IPS-NIHi11 (cell line): ENCODE measurements at regions not wholly inside any gene's neighbourhood (a gene's known extent, or its start where the extent isn't known, plus 50 kb on each side); places are given as distances from the start of the nearest gene placed in this dataset.

Experiments
- DNase-seq: peaks from one replicate; pipeline ENCODE4 v3.0.0; 2012; ENCODE audit warnings: mixed read lengths, low spot score

DNA sequence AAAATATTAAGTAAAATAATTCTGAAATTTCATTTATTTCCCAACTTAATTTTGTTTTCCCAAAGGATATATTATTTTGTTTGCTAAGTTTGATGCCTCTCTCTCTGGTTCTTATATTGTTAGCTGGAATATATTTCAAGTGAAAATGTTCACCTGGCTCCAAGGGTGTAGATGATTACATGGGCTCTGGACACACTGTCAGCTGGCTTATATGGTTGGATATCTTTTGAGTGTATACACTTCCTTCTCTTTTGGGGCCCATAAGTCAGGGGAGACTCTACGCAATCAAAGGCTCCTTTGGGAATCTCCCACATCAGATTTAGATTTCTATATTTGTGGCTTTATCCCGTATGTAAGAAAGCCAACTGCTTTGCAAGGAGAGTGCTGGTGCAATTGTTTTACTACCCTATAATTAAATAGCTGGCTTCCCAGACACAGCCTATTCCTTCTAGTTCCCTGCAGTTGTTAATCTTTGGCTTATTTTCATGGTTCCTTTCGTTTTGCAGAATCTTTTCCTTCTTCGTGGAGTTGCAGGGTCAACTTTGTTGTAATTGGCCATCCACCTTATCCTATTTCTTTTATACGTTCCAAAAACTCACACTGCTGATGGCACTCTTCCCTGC is 225.7 kb downstream of the DPH6 start:
- DNase-seq = no peak

DNA sequence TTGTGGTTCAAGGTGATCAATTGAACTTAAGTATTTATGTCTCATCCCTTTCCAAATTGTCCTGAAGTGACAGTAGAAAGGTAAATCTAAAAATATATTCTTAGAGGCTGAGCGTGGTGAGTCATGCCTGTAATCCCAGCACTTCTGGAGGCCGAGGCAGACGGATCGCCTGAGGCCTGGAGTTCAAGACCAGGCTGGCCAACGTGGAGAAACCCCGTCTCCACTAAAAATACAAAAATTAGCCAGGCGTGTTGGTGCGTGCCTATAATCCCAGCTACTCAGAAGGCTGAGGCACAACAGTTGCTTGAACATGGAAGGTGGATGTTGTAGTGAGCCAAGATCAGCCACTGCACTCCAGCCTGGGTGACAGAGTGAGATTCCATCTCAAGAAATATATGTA is 226.6 kb downstream of the DPH6 start:
- no peak for DNase-seq

DNA sequence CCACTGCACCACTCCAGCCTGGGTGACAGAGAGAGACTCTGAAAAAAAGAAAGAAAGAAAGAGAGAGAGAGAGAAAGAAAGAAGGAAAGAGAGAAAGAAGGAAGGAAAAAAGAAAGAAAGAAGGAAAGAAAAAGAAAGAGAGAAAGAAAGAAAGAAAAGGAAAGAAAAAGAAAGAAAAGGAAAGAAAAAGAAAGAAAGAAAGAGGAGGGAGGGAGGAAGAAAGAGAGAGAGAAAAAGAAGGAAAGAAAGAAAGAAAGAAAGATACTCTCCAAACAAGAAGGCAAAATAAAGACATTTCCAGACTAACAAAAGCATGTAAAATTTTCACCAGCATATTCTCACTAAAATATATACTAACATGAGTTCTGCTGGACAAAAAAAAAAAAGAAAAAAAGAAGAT is 228.7 kb downstream of the DPH6 start:
- DNase-seq = no peak

DNA sequence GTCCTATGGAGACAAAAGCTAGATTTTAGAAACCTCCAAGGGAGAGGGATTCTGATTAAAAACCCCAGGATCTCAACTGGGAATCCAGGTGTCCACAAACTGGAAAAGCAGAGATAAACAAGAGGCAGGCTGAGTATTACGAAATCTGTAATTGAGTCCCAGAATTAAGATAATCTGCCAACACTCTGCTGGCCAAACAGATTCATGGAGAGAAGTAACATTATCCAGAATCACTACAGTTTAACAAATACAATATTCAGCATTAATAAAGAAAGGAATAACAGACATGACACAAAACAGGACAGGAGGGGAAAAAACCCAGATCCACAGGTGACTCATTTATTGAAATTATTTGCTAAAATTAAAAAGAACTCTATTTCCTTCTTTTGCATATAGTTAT is 227.2 kb upstream of the NANOGP8 start:
- DNase-seq = no peak

DNA sequence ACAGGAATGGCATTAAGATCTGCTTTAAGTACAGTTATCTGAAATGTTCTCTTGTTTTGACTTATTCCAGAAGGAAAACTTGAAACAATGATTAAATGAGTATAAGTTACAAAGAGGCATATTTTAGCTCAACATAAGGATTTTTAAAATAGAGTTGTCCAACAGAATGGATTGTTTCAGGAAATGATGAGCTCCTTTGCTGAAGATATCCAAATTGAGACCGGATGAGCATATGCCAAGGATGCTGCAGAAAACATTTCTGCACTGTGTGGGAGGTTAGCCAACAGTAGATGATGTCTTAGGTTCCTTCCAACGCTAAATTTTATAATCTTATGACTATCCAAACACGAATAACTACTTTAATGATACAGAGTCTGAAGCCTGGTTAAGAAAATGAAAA is 226.5 kb upstream of the NANOGP8 start:
- no peak for DNase-seq

DNA sequence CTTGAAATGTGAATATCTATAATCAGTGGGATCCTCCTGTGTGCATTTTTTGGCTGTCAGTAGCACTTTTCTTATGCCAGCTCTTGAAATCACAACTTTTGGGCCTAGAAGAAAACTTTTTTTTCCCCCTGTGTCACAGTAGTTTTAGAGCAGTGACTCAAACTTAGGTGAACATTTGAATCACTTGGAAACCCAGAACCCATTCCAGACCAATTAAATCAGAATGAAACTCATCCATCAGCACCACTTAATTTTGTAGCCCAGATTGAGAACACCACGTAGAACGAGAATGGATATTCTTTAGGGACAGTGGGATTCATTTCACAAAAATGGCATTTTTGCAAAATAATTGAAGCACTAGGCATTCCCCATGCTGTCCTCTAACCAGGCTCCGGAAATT is 224.8 kb upstream of the NANOGP8 start:
- DNase-seq = no peak

DNA sequence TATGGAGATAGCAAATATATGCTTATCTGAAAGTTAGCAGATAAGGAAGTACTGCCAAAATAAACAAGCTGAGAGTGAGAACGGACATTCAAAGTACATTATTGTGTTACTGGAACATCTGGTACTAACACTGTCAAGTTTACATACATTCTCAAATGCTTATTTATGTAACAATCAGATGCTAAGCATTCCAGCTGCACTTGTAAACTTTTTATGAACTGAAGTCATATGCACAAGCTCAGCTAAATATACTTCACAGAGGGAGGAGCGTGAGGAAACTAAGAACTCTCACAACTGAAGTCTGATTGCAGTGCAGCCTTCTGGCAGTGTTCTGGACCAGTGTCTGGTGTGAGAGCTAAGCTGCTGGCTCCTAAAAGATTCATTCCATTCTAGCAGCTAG is 223.7 kb upstream of the NANOGP8 start:
- no peak for DNase-seq

DNA sequence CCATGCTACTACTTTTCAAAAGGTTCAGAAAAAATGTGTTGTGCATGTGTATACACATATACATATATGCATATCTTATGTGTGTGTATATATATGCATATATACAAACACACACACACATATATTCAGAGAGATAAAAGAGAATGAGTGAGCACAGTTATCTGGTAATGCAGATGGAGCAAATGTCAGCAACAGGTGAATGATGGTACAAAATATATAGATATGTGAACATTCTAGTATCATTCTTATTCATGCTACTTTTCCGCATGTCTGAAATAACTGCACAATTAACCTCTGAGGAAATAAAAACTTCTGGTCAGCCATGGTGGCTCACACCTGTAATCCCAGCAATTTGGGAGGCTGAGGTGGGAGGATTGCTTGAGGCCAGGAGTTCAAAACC is 222.6 kb upstream of the NANOGP8 start:
- no peak for DNase-seq

DNA sequence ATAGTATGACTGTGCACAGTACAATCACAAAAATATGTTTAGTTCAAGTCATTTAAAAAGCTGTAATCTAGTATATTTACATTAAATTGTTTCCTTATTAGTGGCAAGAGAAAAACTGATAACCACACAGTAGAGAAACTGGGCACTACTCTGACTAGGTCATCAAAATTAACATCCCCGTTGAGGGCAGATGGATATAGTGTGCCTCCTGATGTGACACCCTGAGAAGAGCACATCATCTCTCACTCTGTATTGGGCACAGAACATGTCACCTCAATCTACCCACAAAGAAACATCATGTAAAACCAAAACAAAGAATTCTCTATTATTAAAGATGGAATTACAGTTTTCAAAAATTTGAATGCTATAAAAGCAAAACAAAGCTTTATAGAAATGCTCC is 221.9 kb upstream of the NANOGP8 start:
- no peak for DNase-seq

DNA sequence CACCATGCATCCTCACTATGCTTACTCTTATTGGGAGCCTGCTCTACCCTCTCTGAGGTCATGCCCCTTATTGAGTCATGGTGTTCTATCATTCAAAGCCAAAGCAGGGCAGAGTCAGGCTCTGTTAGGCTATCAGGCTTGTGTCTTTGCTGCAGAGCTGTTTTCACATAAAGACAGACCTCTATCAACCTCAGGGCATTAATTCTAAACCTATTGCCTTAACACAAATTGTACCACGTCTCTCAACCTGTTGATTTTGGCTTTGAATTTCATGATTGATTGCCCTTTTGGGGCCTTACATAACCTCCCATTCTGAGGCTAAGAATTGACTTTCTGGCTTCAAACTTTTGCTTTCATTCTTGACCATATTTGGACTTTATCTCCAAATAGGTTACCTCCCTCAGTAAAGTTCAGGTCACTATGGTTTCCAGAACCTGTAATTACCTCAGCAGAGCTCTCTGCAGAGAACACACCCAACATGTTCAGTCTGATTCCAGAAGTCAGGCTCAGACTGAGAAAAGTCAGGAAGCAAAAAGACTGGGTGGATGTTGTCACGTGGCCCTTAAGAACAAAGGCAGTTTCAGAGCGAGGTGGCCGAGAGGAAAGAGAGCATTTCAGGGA is 221.4 kb upstream of the NANOGP8 start:
- peak; percentile 9 for DNase-seq

DNA sequence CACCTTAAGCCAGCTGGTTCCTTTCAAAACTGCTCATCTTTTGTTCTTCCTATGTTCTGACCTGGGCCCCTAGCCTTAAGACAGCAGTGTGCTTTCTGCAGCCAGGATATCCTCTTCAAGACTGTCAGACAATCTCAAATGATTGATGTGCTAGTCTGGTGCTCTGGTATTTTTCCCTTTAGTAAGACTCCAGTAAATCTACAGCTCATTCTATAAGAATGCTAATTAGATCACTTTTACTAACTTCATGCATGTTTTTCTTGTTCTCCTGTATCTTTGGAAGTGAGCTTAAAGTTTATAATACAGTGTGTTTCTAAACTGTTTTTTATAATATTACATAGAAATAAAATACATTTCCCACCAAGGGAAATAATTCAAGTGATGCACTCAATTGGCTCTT is 220.9 kb upstream of the NANOGP8 start:
- no peak for DNase-seq

DNA sequence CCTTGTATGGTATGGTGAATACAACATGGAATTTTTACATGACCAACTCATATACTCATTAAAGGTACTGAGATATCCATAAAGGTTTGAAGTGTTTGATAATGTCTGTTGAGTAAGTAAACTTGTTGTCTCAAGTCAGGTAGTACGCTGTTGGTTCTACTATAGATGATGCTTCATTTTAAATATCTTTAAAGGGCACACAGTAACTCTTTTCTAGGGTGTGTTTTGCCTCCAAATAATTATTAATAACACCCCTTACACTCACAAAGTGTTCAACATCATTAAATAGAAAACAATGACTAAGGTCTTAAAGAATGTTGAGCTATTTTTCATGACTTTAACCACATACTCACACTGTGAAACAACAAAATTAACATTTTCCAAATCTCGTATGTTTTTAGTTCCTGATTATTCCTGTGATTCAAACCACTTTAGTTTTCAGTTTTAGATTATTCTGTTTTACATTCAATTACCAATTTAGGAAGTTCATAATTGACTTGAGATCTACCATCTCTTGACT is 220.0 kb upstream of the NANOGP8 start:
- no peak for DNase-seq

DNA sequence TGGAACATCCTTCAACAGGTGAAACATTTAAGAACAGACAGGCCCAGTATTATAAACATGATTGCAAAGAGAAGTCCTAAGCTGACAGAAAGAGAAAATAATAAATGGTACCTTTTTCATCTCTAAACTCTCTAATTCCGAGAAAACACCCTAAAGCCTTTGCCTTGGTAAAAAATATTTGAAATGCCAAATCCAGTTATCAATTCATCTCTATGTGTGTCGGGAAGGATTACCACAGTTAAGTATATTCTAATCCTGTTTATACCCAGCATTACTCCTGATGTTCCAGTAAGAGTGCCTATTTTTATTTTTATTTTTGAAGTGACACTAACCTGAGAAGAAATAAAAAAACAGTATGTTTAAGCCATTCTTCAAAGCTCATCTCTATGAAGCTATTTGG is 219.3 kb upstream of the NANOGP8 start:
- no peak for DNase-seq

DNA sequence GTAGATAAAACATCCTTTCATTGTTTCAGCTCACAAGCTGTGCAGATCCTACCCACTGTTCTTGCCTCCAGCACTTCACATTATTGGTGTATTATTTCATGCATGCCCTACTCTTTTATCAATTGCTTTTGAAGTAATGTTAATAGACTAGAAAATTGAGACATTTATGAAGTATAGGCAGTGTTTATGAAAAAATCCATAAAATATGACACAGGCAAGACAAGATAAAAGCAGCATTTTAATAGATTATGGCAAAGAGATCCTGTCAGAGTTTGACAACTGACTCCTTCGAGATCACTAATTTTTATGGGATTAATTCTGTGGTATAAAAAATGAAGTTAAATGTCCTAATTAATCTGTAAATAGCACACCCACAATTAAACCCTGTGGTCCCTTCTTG is 217.2 kb upstream of the NANOGP8 start:
- DNase-seq = no peak

DNA sequence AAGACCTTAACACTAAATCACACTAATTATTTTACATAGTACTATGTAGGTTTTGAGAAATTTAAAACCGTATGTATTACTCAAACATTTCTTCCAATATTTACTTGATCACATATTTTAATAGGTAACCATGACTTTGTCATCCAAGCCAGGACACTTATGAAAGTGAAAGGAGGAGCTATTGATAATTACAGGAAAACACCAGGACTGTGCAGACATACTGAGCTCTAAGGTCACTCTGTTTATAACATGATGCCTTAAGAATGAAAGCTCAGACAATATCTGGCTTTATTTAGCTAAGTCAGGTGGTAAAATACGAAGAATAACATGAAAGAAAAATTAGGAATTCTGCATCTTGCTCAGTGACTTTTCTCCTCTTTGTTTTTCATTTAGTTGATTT is 216.0 kb upstream of the NANOGP8 start:
- no peak for DNase-seq

DNA sequence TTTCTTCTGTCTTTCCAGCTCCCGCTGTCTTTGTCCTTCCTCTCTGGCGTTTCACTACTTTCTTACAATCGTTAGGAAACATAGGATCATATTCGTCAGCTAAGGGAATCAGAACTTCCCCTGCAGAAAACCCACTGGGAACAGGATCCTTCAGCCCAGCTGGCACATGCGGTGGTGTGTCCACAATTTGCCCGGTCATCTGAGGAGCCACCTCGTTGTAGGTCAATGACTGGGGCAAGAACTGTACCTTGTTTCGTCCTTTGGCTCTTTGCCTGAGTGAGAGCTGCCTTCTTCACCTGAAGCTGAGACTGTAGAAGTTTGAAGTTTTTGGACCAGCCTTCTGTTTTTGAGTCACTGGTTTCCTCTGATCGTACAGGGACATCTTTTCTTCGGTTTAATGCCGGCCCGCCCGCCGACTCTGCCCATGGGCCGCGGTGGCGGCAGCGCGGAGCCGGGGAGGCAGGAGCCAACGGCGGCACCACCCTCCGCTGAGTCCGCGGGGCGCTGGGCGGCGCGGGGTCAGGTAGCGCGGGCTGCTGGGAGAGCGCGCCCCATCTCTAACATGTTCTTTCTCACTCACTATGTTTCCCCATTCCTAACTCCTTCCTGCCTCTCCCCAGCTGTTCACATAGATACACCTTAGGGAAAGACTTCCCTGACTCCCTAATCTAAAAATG is 214.1 kb upstream of the NANOGP8 start:
- no peak for DNase-seq

DNA sequence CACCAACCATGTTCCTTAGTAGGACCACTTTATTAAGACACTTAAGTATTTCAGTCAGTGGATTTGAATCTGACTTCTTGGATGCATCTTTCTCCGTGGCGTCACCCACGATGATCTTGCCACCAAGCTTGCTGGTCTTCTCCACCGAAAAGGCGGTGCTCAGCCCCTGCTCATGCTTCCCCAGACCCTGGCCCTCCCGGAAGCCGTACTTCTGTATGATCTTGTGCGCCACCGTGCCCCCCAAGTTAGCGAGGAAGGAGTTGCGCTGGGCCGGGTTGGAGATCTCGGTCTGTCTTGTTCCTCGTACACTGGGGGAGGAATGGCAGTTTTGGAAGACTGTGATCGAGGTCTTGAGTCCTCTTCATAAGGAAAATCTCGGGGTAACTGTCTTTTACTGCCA is 213.4 kb upstream of the NANOGP8 start:
- DNase-seq = no peak

DNA sequence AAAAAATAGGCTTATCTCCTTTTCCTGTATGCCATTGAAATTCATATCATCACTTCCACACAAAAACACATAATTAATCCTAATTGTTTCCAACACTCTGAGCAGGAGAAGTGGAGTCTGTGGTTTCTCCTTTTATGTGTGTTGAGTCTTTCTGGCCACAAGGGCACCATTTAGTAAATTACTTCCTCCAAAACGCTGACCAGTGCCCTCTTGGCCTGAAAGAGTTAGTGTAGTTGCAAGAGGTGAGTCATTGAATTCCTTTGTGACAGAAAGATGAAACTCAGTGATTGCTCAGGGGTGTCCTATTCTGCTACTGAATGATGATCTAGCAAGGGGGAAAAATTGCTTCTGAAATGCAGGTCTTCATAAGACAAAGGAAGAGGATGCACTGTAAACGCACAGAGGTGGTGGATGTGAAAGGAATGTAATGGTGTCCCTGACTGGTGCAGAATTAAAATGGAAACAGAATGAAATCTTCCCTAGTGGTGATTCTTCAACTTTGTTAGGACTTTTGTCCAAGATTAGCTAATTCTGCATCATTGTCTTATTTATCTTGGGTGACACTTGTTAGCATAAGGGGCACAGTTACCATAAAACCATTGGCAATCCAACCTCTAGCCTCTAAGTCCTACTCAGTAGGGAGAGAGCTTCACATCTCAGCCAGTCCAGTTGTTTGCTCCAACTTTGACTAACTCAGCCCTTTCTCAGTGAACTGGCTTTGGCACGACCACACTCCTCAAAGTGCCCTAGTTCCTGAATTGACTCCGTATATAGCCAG is 208.4 kb upstream of the NANOGP8 start:
- DNase-seq = peak; percentile 38

DNA sequence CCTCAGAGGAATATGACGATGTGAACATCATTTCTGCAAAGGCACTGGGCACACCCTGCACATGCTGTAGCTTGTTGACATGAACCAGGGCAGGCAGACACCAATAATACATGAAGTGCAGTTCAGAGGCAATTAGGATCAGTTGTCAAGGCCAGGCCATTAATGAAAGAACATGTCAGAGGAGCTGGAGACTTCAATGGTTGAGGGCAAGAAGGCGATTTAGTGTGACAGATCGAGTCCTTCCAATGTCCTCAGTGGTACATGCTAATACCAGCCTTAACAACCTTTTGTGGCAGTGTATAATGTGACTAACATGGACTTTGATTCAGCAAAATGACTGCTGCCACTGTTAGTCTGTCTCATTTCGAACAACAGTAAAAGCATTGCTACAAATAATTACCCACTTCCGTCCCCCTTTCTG is 205.2 kb upstream of the NANOGP8 start:
- no peak for DNase-seq

DNA sequence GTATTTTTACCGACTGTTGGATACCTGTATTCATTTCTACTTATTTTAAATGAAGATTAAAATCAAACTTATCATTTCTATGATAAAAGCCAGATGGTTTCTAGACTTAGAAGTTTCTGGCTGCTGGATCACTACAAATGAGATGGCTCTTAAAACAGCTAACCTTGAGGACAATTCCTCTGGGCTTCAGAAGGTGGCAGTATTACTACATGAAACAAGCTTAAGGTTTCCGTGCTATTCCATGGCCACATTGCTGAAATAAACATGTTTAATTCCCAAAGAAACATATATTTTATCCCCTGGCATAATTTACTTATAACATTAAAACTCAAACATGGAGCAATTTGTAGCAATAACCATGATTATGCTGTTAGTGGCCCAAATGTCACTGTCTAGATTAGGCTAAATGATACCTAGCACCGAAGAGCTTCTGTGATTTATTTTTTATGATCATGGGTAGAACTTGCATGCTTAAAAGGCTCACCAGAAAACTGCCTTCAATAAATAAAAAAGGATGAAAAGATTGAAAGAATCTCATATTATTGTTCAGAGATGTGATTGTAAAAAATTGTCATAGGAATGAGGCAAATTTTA is 204.0 kb upstream of the NANOGP8 start:
- peak; percentile 46 for DNase-seq

DNA sequence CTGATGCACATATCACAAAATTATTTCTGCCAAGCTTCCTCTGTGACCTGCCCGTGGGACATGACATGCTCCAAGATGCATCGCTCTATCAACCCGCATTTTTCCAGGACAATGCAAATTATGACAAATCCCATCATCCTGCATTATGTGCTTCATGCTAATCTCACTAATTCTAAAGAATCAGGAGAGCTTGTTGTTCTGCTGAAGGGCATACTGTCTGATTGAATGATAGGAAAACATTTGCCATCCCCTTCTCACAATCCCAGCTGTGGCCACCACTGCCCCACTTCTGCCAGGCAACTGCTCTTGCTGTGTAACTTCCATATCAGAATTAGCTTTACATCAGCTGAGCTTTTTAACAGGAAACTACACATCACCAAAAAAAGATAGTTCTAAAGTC is 203.5 kb upstream of the NANOGP8 start:
- no peak for DNase-seq

DNA sequence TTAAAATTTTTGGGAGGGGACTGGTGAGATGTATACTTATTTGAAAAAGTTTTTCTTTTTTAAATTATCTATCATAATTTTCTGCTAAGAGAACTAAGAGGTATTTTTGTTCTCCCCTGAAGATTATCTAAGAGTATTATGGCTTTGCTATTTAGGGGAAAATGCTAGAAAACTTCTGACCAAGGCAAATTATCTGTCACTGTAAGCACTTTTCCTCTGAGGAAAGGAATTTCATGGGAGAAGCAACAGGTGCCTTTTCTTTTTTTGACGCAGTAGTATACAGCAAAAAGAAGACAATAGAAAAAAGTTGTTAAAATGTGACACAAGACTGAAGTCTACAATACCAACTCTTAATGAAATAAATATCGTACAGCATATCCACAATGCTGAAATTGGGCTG is 201.6 kb upstream of the NANOGP8 start:
- DNase-seq = no peak
